ENCODE measurements at regions not wholly inside any gene's neighbourhood (a gene's known extent, or its start where the extent isn't known, plus 50 kb on each side); places are given as distances from the start of the nearest gene placed in this dataset.

- no peak overlapping the region for H3K4me3 ChIP-seq
- no peak overlapping the region for H3K27ac Mint-ChIP-seq
- no peak overlapping the region for H3K27ac ChIP-seq
- TF ChIP-seq EZH2phosphoT487 (IDR thresholded peaks at IDR 0.05) (no peak), EZH2 (IDR thresholded peaks at IDR 0.05) (no peak), CTCF (IDR thresholded peaks at IDR 0.05) (no peak)
- no peak overlapping the region for H3K4me3 Mint-ChIP-seq
- DNase-seq (ENCODE audit: low spot score), result no peak
- H3K9me3 ChIP-seq (ENCODE audit: low read depth), result no peaks in the 10 kb centered on the region
- H3K36me3 ChIP-seq, result no peaks in the 10 kb centered on the region
- H3K4me2 ChIP-seq, result no peak overlapping the region
- H3K27me3 Mint-ChIP-seq (ENCODE audit: insufficient read depth, low read depth), result peaks cover 5% of the 10 kb centered on the region
- H3K9me3 Mint-ChIP-seq, result peaks cover 2% of the 10 kb centered on the region
- H3K4me1 Mint-ChIP-seq, result peaks cover 35% of the 10 kb centered on the region
- H3K4me1 ChIP-seq, result peaks cover 11% of the 10 kb centered on the region
- no peak overlapping the region for H2AFZ ChIP-seq (replicated peaks)
- no peaks in the 10 kb centered on the region for H3K36me3 Mint-ChIP-seq
- H3K27me3 ChIP-seq, result no peaks in the 10 kb centered on the region
- H3F3A ChIP-seq (ENCODE audit: low read depth), result no peaks in the 10 kb centered on the region
- H3K9ac ChIP-seq, result no peak overlapping the region
- H4K20me1 ChIP-seq (ENCODE audit: low read depth), result no peaks in the 10 kb centered on the region
- no peaks in the 10 kb centered on the region for H3K79me2 ChIP-seq (ENCODE audit: low read depth)
Measured at GRCh38 chr20:60470366-60470765, 512.1 kb downstream of the CDH26 start.

GRCh38 chr20:60473211-60473610, 515.0 kb downstream of the CDH26 start:
- DNase-seq (ENCODE audit: low spot score), result no peak

GRCh38 chr20:60474385-60474910, 516.2 kb downstream of the CDH26 start:
- no peak overlapping the region for H3K27ac ChIP-seq
- peaks cover 11% of the 10 kb centered on the region for H3K4me1 ChIP-seq
- H3F3A ChIP-seq (ENCODE audit: low read depth), result no peaks in the 10 kb centered on the region
- H3K4me3 ChIP-seq, result no peak overlapping the region
- DNase-seq (ENCODE audit: low spot score), result no peak
- H3K27me3 ChIP-seq, result no peaks in the 10 kb centered on the region
- Mint-ChIP-seq H3K4me1 (peaks cover 11% of the 10 kb centered on the region), H3K36me3 (no peaks in the 10 kb centered on the region), H3K9me3 (peaks cover 2% of the 10 kb centered on the region), H3K27ac (no peak overlapping the region), H3K4me3 (no peak overlapping the region), H3K27me3 (ENCODE audit: insufficient read depth, low read depth) (peaks cover 6% of the 10 kb centered on the region)
- no peaks in the 10 kb centered on the region for H4K20me1 ChIP-seq (ENCODE audit: low read depth)
- H3K9me3 ChIP-seq (ENCODE audit: low read depth), result no peaks in the 10 kb centered on the region
- no peak overlapping the region for H3K4me2 ChIP-seq
- H3K36me3 ChIP-seq, result no peaks in the 10 kb centered on the region
- TF ChIP-seq EZH2phosphoT487 (IDR thresholded peaks at IDR 0.05) (no peak), CTCF (IDR thresholded peaks at IDR 0.05) (no peak), EZH2 (IDR thresholded peaks at IDR 0.05) (no peak)
- H3K79me2 ChIP-seq (ENCODE audit: low read depth), result no peaks in the 10 kb centered on the region
- H3K9ac ChIP-seq, result no peak overlapping the region
- no peak overlapping the region for H2AFZ ChIP-seq (replicated peaks)

More at GRCh38 chr20:60473211-60473610, 515.0 kb downstream of the CDH26 start:
- H3K4me2 ChIP-seq, result no peak overlapping the region
- H3K4me3 Mint-ChIP-seq, result no peak overlapping the region
- no peaks in the 10 kb centered on the region for H3K9me3 ChIP-seq (ENCODE audit: low read depth)
- TF ChIP-seq CTCF (IDR thresholded peaks at IDR 0.05) (no peak), EZH2 (IDR thresholded peaks at IDR 0.05) (no peak), EZH2phosphoT487 (IDR thresholded peaks at IDR 0.05) (no peak)
- no peak overlapping the region for H3K4me3 ChIP-seq
- no peak overlapping the region for H3K27ac Mint-ChIP-seq
- no peak overlapping the region for H3K9ac ChIP-seq
- peaks cover 8% of the 10 kb centered on the region for H3K27me3 Mint-ChIP-seq (ENCODE audit: insufficient read depth, low read depth)
- H3K36me3 Mint-ChIP-seq, result no peaks in the 10 kb centered on the region
- H3K27ac ChIP-seq, result no peak overlapping the region
- no peaks in the 10 kb centered on the region for H3K79me2 ChIP-seq (ENCODE audit: low read depth)
- H3K27me3 ChIP-seq, result no peaks in the 10 kb centered on the region
- no peak overlapping the region for H2AFZ ChIP-seq (replicated peaks)
- H4K20me1 ChIP-seq (ENCODE audit: low read depth), result no peaks in the 10 kb centered on the region
- H3K9me3 Mint-ChIP-seq, result peaks cover 2% of the 10 kb centered on the region
- no peaks in the 10 kb centered on the region for H3K36me3 ChIP-seq
- peaks cover 18% of the 10 kb centered on the region for H3K4me1 Mint-ChIP-seq
- no peaks in the 10 kb centered on the region for H3F3A ChIP-seq (ENCODE audit: low read depth)
- peaks cover 11% of the 10 kb centered on the region for H3K4me1 ChIP-seq
